ENCODE measurements at regions not wholly inside any gene's neighbourhood (a gene's known extent, or its start where the extent isn't known, plus 50 kb on each side); places are given as distances from the start of the nearest gene placed in this dataset.

DNA sequence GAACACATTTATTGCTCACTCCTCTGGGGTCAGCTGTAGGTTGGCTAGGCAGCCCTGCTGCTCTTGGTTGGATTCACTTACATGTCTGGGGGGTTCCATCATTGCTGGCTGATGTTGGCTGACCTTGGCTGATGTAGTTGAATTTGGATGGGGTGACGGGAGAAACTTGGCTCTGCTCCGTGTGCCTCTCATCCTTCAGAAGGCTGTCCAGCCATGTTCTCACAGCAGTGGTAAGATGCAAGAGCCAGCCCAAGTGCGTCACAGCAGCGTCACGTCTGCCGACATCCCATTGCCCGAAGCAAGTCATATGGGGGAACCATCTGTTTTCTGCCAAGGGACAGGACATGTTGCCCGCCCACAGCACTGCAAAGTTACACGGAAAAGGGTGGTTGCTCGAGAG lies 613.5 kb downstream of the MATN1 start:
- no peak for TF ChIP-seq GATA2 (IDR thresholded peaks at IDR 0.05; ENCODE audit: low read depth, low read length)
- TF ChIP-seq GATA3 (IDR thresholded peaks at IDR 0.05; ENCODE audit: low read depth, low read length): no peak

Measured in SH-SY5Y (cell line).